OCI-LY1 (cell line): ENCODE measurements at regions not wholly inside any gene's neighbourhood (a gene's known extent, or its start where the extent isn't known, plus 50 kb on each side); places are given as distances from the start of the nearest gene placed in this dataset.

Experiments
- H2AFZ ChIP-seq: fragments of 200-600 bp; sonication (generic), shearing (Covaris generic); 2 replicates; pipeline ENCODE4 v1.6.0; 2014; ENCODE audit warnings: antibody characterized with exemption, mild to moderate bottlenecking, low read length
- H3F3A ChIP-seq: fragments of 200-600 bp; sonication (generic), shearing (Covaris generic); 2 replicates; pipeline ENCODE4 v1.6.0; 2014; ENCODE audit warnings: mild to moderate bottlenecking, antibody characterized with exemption, low read length, moderate library complexity; ENCODE audit not compliant: insufficient read depth
- H3K27ac ChIP-seq: fragments of 200-600 bp; sonication (generic); 2 replicates; pipeline ENCODE4 v1.5.1; 2014; ENCODE audit warnings: low read length, mixed run types, mild to moderate bottlenecking, low read depth; ENCODE audit not compliant: poor library complexity, severe bottlenecking
- H3K27me3 ChIP-seq: fragments of 200-600 bp; sonication (generic); 2 replicates; pipeline ENCODE4 v1.6.0; 2014; ENCODE audit warnings: antibody characterized with exemption, mild to moderate bottlenecking, low read length, moderate library complexity; ENCODE audit not compliant: insufficient read depth
- H3K36me3 ChIP-seq: fragments of 200-600 bp; sonication (generic); 2 replicates; pipeline ENCODE4 v1.6.1; 2014; ENCODE audit warnings: mild to moderate bottlenecking, antibody characterized with exemption, low read length, moderate library complexity, mixed read lengths; ENCODE audit not compliant: insufficient read depth
- H3K4me1 ChIP-seq: fragments of 200-600 bp; sonication (generic); 2 replicates; pipeline ENCODE4 v1.5.1; 2014; ENCODE audit warnings: mild to moderate bottlenecking, low read length, moderate library complexity; ENCODE audit not compliant: insufficient read depth, severe bottlenecking
- H3K4me2 ChIP-seq: fragments of 200-600 bp; sonication (generic), shearing (Covaris generic); 2 replicates; pipeline ENCODE4 v1.6.1; 2014; ENCODE audit warnings: low read length
- H3K4me3 ChIP-seq: fragments of 200-600 bp; sonication (generic); 2 replicates; pipeline ENCODE4 v1.5.1; 2014; ENCODE audit warnings: low read length, low read depth, mild to moderate bottlenecking, mixed read lengths; ENCODE audit not compliant: poor library complexity, severe bottlenecking
- H3K79me2 ChIP-seq: fragments of 200-600 bp; shearing (Covaris generic); 2 replicates; pipeline ENCODE4 v1.6.1; 2016; ENCODE audit warnings: mixed run types, low read length, mixed read lengths; ENCODE audit not compliant: insufficient read depth
- H3K9ac ChIP-seq: fragments of 200-600 bp; sonication (generic), shearing (Covaris generic); 2 replicates; pipeline ENCODE4 v1.6.1; 2014; ENCODE audit warnings: mild to moderate bottlenecking, low read length, mixed read lengths
- H3K9me2 ChIP-seq: fragments of 200-600 bp; sonication (generic), shearing (Covaris generic); 2 replicates; pipeline ENCODE4 v1.6.1; 2014; ENCODE audit warnings: low read depth, mild to moderate bottlenecking, low read length, mixed read lengths
- H3K9me3 ChIP-seq: fragments of 200-600 bp; shearing (Covaris generic); 2 replicates; pipeline ENCODE4 v1.6.1; 2014; ENCODE audit warnings: low read length, mixed read lengths
- H4K20me1 ChIP-seq: fragments of 200-600 bp; sonication (generic), shearing (Covaris generic); 2 replicates; pipeline ENCODE4 v1.6.0; 2016; ENCODE audit warnings: mild to moderate bottlenecking, low read length; ENCODE audit not compliant: insufficient read depth
- CTCF ChIP-seq: fragments of 200-600 bp; sonication (generic), shearing (Covaris generic); IDR thresholded peaks from 2 replicates; pipeline ENCODE4 v1.5.1; 2017; ENCODE audit warnings: mild to moderate bottlenecking, antibody characterized with exemption, low read length, moderate library complexity, mixed read lengths
- EZH2 ChIP-seq: fragments of 200-600 bp; sonication (generic), shearing (Covaris generic); IDR thresholded peaks from 2 replicates; pipeline ENCODE4 v1.8.0; 2017; ENCODE audit warnings: borderline replicate concordance, mixed run types, mild to moderate bottlenecking, antibody characterized with exemption, low read length, moderate library complexity, mixed read lengths

GRCh38 chr2:76044701-76045100 is 334.0 kb upstream of the GCFC2 start:
- H3K36me3 ChIP-seq: no peaks in the 10 kb centered on the region
- H3K4me1 ChIP-seq: no peaks in the 10 kb centered on the region
- no peak overlapping the region for H3K27ac ChIP-seq
- H3K9ac ChIP-seq: no peak overlapping the region
- H3K9me3 ChIP-seq: no peaks in the 10 kb centered on the region
- no peak overlapping the region for H2AFZ ChIP-seq
- H3K27me3 ChIP-seq: no peaks in the 10 kb centered on the region
- no peak overlapping the region for H3K4me3 ChIP-seq
- no peak for TF ChIP-seq CTCF
- TF ChIP-seq EZH2: no peak
- H3K4me2 ChIP-seq: no peak overlapping the region
- no peaks in the 10 kb centered on the region for H3K79me2 ChIP-seq
- H3F3A ChIP-seq: no peaks in the 10 kb centered on the region
- no peaks in the 10 kb centered on the region for H3K9me2 ChIP-seq
- no peaks in the 10 kb centered on the region for H4K20me1 ChIP-seq

GRCh38 chr2:76039505-76039904 is 328.8 kb upstream of the GCFC2 start:
- Histone ChIP-seq H3K27me3 (no peaks in the 10 kb centered on the region), H4K20me1 (no peaks in the 10 kb centered on the region), H3K79me2 (no peaks in the 10 kb centered on the region), H3K4me2 (no peak overlapping the region), H3K9me2 (no peaks in the 10 kb centered on the region), H3K4me3 (no peak overlapping the region), H3F3A (no peaks in the 10 kb centered on the region), H3K9ac (no peak overlapping the region), H3K4me1 (no peaks in the 10 kb centered on the region), H3K27ac (no peak overlapping the region), H2AFZ (no peak overlapping the region), H3K36me3 (no peaks in the 10 kb centered on the region), H3K9me3 (no peaks in the 10 kb centered on the region)
- TF ChIP-seq CTCF (no peak), EZH2 (no peak)

- Histone ChIP-seq H3K4me3 (no peak overlapping the region), H4K20me1 (no peaks in the 10 kb centered on the region), H3K4me1 (no peaks in the 10 kb centered on the region), H3K36me3 (no peaks in the 10 kb centered on the region), H2AFZ (no peak overlapping the region), H3K79me2 (no peaks in the 10 kb centered on the region), H3K4me2 (no peak overlapping the region), H3K27ac (no peak overlapping the region), H3K9me2 (no peaks in the 10 kb centered on the region), H3K9ac (no peak overlapping the region), H3K27me3 (no peaks in the 10 kb centered on the region), H3K9me3 (no peaks in the 10 kb centered on the region), H3F3A (no peaks in the 10 kb centered on the region)
- no peak for TF ChIP-seq CTCF
- no peak for TF ChIP-seq EZH2
Measured at GRCh38 chr2:76027761-76028160, 317.0 kb upstream of the GCFC2 start.
